ENCODE measurements at regions not wholly inside any gene's neighbourhood (a gene's known extent, or its start where the extent isn't known, plus 50 kb on each side); places are given as distances from the start of the nearest gene placed in this dataset.
"Not testable (repeated sequence)": the region's sequence is repeated elsewhere in the genome, so short reads cannot be mapped to it uniquely, and the experiment has no call there.

DNA sequence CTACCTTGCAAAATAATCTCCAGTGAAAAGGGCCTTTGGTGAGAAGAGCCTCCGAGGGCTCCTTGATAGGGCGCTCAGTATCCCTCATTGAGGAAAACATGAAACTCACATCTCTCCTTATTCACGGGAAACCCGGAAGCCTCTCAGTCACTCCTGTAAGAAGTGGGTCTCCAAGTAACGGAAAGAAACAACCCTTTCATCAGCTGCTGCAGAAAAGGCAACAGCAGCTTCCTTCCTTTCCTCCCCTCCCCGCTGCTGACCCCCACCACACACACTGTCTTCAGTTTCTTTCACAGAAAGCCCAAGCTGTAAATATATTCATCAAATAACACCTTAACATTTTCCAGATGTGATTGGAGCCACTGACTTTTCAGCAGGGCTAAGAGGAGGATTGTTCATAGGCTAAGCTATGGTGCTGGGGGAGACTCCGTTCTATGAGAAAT lies 81.4 kb downstream of the C9orf152 start:
- DNase-seq: no peak

DNA sequence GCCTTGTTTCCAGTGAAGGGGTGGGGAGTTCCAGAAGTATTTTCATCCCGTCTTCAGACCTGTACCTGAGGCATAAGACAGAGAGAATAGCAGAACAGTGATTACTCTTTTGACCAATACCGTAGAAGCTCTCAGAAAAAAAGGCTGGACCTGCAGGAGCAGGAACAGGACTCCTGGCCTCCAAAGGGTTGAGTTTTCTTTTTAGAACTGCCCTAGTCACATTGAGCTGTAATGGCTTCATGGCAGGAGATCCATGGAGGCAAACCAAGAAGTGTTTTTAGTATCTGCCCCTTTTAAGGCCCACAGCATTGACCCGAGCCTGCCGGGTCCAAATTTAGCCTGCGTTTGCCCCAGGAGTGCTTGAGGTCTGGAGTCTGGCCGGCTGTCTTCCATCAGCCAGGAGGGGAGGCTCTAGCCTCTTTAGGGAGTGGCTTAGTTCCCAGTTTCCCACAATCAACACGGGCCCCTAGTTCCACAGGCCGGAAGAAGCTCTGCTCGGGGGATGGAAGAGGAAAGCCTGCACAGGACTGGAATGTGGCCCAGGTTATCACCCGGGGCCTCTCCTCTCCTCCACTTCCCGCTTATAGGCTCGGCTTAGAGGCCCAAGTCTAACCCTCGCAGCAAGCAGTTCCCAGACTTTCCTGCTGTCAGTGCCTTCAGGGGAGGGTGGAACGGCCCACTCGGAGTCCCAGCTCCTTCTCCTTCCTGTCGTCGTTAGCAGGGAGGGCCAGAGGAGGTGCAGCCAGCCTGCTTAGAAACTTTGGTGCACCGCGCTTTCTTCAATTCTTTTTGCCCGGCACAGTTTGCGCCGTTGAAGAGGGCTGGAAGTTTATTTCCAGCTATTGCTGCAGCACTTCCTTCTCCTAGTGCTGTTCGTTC lies 80.7 kb downstream of the C9orf152 start:
- DNase-seq: no peak

DNA sequence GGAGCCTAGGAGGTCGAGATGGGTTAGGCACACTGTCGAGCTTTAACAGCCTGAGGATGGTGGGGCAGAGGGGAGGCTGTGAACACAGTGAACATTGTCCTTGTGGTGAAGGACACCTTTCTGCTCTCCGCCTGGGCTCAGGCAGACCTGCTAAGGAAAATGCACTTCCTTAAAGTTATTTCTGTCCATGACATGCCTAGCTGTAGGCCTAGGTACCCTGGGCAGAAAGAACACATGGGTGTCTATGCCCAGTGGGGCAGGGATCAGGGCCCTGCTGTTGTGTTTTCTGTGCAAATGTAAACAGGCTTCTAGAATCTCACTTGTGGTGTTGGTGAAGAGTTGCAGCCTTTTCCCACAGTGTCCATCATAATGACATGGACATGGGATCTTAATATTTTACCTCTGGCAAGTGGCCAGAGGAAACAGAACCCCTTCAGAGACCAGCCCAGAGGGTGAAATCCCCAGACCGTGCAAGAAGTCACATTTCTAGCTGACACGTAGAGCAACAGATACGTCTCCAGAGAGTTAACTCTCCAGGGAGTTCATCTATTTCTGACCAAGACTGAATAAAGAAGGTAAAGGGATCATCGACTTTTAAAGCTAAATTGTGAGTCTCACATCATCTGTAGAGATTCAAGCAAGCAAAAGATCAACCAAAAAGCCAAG lies 79.2 kb downstream of the C9orf152 start:
- no peak for DNase-seq

DNA sequence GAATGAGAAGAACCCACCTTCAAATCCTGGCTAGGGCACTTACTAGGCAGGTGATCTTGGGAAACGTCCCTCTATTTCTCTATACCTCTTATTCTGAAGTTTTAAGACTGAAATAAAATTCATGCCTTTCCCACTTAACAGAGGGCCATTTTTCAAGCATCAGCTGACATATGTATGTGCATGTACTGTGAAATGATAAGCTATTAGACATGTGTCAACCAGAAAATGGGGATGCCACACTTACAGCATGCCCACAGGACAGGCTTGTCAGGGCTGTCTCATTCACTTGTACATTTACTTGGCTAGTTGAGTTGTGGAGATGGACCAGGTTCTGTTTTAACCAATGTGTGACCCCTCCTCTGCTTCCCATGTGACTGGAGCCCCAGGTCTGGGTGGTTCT lies 78.5 kb downstream of the C9orf152 start:
- no peak for DNase-seq

DNA sequence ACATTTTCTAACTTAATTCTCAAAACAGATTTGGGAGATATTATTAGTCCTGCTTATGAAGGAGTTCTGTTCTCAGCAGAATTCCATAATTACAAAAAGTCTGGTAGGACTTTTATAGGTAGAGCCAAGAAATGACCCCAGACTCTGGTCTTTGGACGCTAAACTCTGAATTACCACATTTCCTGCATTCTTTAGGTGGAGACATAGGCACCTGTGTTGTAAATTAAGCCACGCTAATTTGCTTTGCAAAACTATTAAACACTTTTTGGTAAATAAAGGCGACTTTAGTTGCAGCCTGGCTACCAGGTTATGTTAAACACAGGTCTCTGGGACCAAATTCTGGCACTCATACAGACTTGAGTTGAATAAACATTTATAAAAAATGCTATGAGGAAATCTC lies 77.7 kb downstream of the C9orf152 start:
- DNase-seq: no peak

DNA sequence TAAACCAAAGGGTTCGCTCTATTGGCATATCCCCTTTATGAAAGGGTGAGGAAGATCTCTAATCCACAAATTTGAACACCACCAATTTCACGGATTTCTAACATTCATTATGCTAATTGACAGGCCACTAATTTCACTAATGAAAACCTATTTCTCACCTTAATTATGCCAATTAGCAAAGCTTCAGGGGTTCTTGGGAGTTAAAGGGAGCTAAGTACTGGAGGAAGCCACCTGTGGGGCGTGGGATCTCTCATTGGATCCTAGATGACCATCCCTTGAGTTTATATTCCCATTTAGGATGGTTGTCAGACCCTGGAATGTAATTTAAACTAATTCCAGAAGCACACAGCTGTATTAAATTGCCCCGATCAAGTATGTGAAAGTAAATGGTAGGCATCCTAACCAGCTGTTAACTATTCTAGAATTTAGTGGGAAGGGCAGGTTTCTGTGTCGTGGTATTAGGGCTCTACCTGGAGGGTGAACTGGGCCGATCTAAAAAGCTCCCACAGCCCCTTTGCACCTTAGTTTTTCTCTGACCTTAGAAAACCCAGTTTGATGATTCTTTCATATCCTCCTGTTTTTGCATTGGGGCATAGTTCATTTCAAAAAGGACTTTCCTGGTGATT lies 77.1 kb downstream of the C9orf152 start:
- DNase-seq: no peak

DNA sequence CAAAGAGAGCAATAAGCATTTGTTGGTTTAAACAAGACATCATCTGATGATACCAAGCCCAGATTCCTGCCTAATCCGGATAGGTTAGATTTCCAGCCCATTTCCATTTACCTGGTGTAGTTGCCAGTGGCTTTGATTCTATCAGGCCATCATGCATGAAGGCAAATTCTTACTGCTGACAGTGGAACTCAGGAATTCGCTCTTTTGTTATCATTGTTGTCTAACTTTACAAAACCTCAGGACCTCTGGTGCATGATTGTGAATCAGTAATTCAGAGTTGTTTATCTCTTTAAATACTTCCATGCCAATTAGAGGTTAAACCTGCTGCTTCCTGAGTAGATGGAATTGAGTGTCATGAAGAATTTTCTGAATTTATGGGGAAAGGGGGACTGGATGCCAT lies 76.5 kb downstream of the C9orf152 start:
- no peak for DNase-seq

DNA sequence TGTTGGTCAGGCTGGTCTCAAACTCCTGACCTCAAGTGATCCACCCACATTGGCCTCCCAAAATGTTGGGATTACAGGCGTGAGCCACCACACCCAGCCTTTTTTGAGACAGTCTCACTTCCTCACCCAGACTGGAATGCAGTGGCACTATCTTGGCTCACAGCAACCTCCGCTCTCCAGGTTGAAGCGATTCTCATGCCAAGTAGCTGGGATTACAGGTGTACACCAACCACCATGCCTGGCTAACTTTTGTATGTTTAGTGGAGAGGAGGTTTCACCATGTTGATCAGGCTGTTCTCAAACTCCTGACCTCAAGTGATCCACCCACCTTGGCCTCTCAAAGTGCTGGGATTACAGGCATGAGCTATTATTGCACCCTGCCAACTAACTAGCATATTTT lies 75.4 kb downstream of the C9orf152 start:
- DNase-seq: not testable (repeated sequence)

DNA sequence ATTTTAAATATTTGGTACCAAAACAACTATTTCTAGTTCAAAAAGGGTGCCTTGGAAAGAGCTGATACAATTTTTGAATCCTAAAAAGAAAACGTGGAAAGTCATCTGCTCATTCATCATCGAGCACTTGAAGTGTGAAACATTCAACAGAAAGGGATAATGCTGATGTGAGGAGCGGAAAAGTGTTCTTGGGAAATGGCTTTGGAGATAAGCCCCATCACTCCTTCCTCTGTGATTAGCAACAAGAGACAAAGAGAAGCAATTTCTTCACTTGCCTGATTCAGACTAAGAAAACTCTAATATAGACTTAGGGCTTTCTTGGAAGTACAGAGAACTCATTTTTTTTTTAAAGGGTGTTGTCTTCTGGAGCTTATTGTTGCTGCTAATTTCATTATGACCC lies 74.9 kb downstream of the C9orf152 start:
- DNase-seq: no peak

DNA sequence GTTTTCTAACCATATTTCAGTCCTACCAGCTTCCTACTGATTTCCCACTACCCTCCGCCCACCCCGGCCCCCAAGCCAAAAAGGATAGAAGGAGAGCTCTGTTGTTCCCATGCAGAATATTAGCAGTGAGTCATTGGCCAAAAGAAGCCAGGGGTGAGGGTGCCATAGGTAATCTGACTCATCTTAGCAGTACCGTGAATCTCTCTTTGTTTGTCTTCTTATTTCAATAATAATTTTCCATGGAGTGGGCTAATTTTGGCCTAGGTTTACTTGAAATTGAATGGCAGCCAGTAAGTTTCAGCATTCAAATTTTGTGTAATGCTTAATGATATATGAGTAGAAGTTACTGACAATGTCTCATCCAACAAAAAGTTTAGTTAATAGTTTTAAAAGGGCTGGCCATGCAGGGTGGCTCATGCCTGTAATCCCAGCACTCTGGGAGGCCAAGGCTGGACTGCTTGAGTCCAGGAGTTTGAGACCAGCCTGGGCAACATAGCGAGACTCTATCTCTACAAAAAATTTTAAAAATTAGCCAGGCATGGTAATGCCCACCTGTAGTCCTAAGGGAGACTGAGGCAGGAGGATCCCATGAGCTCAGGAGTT lies 74.2 kb downstream of the C9orf152 start:
- DNase-seq: no peak

DNA sequence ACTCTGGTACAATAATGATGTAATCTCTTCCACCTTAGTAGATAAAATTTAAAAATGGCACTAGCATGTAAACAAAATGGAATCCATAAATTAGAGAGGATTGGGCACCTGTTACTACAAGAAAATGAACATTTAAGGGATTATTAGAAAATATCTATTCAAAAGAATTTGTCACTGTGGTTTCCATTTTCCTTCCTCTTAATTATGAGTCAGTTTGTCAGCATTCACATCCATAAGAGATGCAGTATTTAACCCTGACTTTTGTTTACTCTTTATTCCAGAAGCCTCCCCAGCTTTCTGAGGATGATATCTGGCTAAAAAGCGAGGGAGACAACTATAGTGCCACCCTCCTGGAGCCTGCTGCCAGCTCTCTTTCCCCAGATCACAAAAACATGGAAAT lies 72.1 kb downstream of the C9orf152 start:
- no peak for DNase-seq

DNA sequence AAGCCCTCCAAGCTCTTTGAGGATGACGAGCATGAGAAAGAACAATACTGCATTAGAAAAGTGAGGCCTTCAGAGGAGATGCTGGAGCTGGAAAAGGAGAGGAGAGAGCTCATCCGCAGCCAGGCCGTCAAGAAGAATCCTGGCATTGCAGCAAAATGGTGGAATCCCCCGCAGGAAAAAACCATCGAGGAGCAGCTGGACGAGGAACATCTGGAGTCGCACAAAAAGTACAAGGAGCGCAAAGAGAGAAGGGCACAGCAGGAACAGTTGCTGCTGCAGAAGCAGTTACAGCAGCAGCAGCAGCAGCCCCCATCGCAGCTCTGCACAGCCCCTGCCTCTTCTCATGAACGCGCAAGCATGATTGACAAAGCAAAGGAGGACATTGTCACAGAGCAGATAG lies 71.2 kb downstream of the C9orf152 start:
- no peak for DNase-seq

DNA sequence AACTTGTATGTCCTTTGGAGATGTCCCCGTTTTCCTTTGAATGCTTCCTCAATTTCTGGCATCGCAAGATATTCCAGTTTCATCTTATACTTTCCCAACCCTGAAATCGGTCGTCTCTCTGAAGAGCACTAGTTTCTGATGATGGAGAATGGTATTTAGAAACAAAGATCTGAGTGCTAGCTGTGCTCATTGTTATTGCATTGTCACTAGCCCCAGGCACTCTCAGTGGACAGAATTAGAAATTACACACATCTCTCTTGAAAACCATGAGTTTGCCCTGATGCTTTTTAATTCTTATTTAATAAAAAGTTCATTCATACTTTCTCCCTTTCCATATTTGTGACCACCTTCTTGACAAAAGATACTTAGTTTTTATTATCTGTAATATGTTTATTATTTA lies 67.7 kb downstream of the C9orf152 start:
- DNase-seq: no peak

DNA sequence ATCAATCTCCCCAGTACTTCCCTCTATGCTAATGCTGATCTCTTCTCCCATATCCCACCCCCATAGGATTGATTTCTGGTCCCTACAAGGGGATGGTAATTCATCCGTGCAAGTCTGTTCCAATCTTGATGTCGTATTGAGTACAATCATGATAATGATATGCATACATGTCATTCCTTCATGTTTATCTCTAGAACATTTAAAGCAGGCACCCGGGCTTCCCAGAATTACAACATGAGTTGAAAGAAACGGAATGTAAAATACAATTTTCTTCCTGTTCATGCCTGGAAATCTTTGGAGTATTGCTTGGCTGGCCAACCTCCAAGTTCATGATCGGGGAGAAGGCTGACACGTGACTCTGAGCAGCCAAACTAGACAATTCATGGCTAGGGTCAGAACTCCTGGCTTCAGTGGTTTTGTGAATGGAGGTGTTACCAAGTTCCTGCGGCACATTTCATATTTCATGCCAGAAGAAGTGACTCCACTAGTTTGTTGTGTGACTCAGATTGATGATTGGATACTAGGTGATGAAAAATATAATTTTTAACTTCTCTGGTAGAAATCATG lies 66.6 kb downstream of the C9orf152 start:
- DNase-seq: no peak

DNA sequence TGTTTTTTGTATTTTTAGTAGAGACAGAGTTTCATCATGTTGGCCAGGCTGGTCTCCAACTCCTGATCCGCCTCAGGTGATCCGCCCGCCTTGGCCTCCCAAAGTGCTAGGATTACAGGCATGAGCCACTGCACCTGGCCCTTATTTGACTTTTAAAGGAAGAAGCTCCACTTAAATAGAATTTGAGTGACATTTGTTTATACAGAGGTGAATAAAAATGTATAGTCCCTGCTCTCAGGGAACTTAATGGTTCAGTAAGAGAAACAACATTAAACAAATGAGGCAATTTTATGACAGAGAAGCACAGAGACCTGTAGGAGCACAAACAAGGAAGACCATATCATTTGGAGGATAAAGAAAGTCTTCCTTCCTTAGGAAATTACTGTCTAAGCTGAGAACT lies 65.7 kb downstream of the C9orf152 start:
- DNase-seq: no peak

DNA sequence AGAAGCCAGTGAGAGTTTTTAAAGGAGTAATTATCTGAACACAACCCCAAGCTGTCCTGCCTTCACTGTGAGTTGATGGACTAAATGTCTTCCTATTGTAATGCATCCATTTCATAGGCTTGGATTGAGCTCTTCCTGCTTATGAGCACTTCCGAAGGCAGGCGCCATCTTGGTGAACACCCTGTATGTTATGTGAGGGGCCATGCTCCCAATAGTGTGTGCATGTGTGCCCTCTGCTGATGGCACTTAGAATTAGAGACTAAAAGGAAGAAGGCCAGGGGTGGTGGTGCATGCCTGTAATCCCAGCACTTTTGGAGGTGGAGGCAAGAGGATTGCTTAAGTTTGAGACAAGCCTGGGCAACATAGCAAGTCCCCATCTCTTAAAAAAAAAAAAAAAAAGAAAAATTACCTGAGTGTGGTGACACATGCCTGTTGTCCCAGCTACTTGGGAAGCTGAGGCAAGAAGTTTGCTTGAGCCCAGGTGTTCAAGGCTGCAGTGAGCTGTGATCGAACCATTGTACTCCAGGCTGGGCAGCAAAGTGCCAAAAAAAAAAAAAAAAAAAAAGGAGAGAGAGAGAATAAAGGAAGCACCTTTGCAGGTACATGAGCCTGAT lies 65.0 kb downstream of the C9orf152 start:
- peak; percentile 88 for DNase-seq

DNA sequence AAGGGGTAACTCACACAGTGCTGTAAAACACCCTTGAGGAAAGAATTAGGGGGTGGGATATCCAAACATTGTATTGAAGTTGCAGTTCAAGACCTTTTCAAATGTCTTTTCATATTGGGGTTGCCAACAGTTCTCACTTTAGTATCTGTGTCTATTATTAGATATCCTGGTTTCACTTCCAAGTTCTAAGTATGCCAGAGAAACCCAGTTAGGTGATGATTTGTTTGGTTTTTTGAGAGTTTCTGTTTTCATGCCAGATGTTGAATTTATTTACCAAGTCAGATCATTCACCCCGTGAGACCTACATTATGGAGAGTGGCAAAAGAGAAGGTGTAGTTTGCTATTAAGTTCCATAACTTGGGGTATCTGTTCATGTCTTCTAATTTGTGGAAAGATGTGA lies 64.5 kb downstream of the C9orf152 start:
- DNase-seq: peak; percentile 88

DNA sequence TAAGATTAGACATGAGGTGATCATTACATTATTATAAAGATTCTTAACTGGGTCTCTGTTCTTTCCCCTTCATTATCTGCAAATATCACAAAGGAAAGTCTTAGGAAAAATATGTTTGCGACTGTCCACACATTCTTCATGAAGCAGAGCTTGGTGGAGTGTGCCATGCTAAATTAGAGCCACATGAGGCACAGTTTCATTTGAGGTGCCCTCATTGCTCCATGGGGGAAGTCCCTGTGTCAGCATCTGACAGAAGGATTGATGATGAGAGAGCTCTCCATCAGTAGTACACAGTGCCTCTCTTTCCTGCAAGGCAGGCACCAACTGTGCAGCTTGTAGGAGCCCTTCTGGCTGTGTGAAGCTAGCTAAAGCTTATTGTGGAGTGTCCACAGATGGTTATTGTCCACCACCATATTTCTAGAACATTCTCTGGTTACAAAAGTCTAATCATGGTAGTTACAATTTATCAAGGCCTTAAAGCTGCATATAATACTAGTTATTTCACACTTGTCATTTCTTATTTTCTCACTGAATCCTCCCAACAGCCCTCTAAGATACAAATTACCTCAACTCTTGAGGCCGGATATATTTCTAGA lies 63.9 kb downstream of the C9orf152 start:
- DNase-seq: peak; percentile 64

DNA sequence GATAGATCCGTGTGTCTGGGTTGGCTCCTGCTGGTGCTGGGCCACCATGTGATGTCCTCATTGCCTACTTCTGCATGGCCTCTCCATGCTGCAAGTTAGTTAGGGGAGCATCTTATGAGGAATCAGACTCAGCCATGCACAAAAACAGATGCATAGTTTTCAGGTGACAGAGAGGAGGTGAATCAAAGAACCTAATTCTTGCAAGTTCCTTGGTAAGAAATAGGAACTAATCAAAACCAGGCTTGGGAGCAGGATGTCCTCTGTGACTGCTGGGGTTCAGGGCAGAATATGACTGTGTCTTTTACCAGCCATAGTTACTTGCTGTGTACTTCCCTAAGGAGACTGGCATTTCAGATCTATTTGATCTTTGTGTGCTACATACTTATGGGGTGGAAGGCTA lies 61.6 kb downstream of the C9orf152 start:
- DNase-seq: no peak

DNA sequence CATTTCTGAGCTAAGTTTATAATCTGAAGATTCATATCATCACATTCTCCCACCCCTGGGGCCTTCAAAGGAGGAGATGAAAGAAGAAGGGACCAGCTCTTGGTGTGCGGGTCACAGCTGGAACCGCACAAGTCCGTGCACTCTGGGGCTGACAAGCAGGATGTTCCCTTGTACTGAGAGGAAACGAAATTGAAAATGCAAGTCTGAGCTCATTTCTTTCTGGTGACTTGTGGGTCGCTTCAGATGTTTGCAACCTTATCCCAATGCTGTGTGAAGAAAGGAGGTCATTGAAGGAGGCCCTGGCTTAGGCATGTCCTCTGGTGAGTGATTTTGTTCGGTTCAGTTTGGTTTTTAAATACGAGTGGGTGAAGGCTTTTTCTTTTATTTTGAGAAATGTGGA lies 59.6 kb downstream of the C9orf152 start:
- peak; percentile 90 for DNase-seq

DNA sequence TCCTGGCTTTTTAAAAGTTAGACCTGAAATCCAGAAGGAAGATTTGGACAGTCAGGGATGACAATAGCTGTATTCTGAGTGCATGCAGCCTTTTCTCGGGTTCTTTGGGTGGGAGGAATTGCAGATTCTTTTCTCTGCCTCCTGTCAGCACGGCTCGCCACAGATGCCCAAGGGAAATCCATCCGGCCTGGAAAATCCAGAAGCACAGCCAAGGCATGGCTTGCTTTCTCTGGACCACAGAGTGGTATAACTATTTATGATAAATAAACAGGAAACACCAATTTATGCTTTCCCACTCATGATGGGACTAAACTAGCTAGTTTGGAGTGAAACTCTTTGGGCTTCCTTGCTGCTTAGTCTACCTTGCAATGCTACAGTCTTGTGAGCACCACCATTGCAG lies 59.1 kb downstream of the C9orf152 start:
- no peak for DNase-seq

Data from MV-4-11 (cell line).